ENCODE measurements at regions not wholly inside any gene's neighbourhood (a gene's known extent, or its start where the extent isn't known, plus 50 kb on each side); places are given as distances from the start of the nearest gene placed in this dataset.

DNA sequence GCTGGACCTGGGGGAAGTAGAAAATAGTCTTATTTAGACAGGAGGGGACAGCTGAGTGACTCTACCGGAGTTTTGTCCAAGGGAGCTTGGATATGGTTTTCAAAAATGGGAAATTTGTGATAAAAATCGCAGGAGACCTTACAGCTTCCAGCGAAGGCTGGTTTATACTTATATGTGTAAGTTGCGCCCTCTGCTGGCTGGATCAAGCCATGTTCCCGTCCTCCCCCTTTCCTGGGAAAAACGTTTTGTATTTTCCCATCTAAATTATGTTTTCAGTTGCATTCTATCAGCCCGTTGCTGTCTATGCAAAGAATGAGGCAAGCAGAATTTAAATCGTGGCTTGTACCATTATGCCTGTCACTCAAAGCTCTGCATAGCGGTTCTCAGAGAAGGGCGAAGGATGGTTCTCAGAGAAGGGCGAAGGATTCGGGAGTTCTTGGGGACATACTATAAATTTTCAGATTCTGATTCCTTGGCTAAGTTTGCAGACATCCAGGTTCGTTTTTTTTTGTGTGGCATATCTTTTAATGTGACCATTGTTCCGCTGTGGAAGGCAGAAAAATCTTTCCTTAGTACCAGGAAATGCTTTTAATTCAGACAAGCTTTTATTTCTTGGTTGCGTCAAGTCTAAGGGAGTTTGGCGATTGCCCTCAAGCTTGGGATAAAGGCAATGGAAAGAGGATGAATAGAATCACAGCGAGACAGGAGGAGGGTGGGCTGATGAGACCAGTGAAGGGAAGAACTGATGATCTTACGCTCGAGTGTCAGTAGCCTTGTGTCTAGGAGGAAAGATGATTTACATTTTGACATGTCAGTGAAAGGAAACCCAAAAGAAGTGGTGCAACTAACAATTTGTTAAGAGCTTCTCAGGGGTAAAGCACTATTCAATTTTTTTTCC, 128.5 kb upstream of the ARX start:
- TF ChIP-seq, protein P1, sequence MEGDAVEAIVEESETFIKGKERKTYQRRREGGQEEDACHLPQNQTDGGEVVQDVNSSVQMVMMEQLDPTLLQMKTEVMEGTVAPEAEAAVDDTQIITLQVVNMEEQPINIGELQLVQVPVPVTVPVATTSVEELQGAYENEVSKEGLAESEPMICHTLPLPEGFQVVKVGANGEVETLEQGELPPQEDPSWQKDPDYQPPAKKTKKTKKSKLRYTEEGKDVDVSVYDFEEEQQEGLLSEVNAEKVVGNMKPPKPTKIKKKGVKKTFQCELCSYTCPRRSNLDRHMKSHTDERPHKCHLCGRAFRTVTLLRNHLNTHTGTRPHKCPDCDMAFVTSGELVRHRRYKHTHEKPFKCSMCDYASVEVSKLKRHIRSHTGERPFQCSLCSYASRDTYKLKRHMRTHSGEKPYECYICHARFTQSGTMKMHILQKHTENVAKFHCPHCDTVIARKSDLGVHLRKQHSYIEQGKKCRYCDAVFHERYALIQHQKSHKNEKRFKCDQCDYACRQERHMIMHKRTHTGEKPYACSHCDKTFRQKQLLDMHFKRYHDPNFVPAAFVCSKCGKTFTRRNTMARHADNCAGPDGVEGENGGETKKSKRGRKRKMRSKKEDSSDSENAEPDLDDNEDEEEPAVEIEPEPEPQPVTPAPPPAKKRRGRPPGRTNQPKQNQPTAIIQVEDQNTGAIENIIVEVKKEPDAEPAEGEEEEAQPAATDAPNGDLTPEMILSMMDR (IDR thresholded peaks at IDR 0.05; ENCODE audit: control extremely low read depth, extremely low read depth, low read depth, missing control alignments): peak; percentile 51
- peak; percentile 10 for DNase-seq (ENCODE audit: extremely low spot score)
- CTCF ChIA-PET: interaction anchor here (0.7 to 2.5 kb wide), 19 partner anchors 10 to 774 kb away, joined by 3 to 12 read pairs (median 4); no protein-coding TSS in a partner anchor
- POLR2A ChIA-PET: no interaction called here

DNA sequence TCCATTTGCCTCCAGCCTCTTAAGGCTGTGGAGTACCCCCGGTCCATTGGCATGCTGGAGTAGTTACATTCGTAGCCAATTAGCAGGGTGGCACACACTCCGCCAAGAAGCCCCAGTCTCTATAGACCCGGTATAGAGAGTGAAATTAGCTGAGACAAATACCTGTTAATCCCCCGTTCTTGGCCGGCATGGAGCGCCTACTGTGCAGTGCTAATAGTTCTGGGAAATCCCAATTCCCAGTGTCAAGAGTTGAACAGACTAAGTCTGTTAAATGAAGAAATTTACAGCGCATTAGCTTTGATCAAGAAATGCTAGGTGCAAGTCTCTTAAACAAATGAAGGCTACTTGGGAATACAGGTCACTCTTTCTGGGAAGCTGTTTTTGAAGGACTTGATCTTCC, 127.8 kb upstream of the ARX start:
- TF ChIP-seq, protein P1 (IDR thresholded peaks at IDR 0.05; ENCODE audit: control extremely low read depth, extremely low read depth, low read depth, missing control alignments): no peak
- DNase-seq (ENCODE audit: extremely low spot score): no peak
- CTCF ChIA-PET: interaction anchor here (0.8 to 2.5 kb wide), 16 partner anchors 11 to 773 kb away, joined by 3 to 12 read pairs (median 6); no protein-coding TSS in a partner anchor
- POLR2A ChIA-PET: no interaction called here

DNA sequence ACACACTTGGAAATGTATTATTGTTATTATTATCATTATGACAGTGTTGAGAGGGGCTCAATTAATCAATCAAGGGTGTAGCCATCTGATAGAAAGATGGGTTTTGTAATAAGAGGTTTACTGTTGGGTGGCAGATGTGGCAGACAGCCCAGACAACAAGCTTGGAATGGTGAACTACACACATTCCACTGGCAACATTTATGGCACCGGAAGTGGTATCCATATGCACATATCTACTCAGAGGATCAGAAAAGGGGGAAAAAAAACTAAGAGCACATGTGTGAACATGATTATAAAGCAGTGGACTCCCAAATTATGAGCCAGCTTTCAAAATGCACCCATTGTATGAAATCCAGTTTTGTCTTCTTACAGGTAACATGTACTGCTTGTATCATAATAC, 125.9 kb upstream of the ARX start:
- CTCF ChIA-PET: interaction anchor here (1.3 kb wide), 1 partner anchor 745 kb away, joined by 4 read pairs; no protein-coding TSS in a partner anchor
- no peak for DNase-seq (ENCODE audit: extremely low spot score)
- POLR2A ChIA-PET: no interaction called here

DNA sequence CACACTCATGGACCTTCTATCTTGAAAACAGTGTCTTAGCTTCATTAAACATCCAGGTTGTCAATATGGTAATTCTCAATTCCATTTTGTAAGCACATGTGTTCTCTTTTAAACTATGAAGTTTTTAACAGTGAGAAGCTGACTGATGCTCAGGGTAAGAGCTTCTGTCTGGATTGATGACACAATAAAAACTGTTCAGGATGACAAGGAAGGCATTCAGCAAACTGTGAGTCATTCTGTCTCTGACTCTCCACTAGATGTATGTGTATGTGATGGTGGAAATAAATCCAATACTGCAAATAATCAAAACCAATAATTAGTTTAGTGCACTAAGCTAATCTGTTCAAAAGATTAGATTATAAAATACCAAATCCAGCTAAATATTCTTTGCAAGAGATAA, 115.3 kb upstream of the ARX start:
- no peak for DNase-seq (ENCODE audit: extremely low spot score)
- TF ChIP-seq, protein P1 (IDR thresholded peaks at IDR 0.05; ENCODE audit: control extremely low read depth, extremely low read depth, low read depth, missing control alignments): no peak
- POLR2A ChIA-PET: no interaction called here
- CTCF ChIA-PET: interaction anchor here (2.8 kb wide), 1 partner anchor 13 kb away, joined by 12 read pairs; no protein-coding TSS in a partner anchor

More for the DNA sequence above, 125.9 kb upstream of the ARX start:
- TF ChIP-seq, protein P1 (IDR thresholded peaks at IDR 0.05; ENCODE audit: control extremely low read depth, extremely low read depth, low read depth, missing control alignments): no peak

DNA sequence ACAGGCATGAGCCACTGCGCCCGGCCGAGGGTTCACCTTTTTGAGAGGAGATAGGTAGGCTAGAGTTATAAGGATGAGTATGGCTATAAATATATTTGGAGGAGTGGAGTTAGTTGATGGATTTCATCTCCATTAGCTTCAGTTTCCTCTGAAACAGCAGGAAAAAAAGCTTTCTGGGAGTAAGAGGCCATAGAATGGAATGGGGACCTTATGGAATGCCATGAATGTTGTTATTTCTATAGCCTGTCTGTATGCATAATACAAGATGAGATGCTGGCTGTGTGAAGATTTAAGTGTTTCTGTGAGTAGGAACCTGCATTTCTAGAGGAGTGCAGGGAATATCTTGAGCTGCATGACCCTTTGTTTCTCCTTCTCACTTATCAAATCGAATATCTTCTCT, 114.9 kb upstream of the ARX start:
- ChIA-PET CTCF (interaction anchor here (2.8 kb wide), 1 partner anchor 14 kb away, joined by 12 read pairs; no protein-coding TSS in a partner anchor), POLR2A (no interaction called here)
- DNase-seq (ENCODE audit: extremely low spot score): no peak
- TF ChIP-seq, protein P1 (IDR thresholded peaks at IDR 0.05; ENCODE audit: control extremely low read depth, extremely low read depth, low read depth, missing control alignments): no peak

DNA sequence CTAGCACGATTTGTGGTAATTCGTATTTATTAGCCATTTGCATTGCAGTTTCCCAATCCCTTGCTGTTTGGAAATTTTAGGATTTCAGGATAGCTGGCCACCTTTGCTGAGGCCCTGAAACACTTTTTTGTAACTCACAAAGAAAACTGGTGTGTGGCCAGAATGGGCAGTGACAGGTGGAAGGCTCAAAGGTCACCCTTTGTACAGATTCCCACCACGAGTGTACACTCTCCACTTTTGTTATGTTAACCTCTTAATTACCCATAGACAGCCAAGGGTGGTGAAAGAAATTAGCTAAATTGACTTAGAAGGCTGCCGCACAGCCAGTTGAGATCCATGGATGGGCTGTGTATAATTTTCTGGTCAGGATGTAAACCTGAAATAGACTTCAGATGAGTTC, 109.7 kb upstream of the ARX start:
- POLR2A ChIA-PET: no interaction called here
- CTCF ChIA-PET: no interaction called here
- no peak for DNase-seq (ENCODE audit: extremely low spot score)
- TF ChIP-seq, protein P1 (IDR thresholded peaks at IDR 0.05; ENCODE audit: control extremely low read depth, extremely low read depth, low read depth, missing control alignments): no peak

All from GM10248 (cell line).